Adrenal gland (tissue), 9 donors: ENCODE measurements at regions not wholly inside any gene's neighbourhood (a gene's known extent, or its start where the extent isn't known, plus 50 kb on each side); places are given as distances from the start of the nearest gene placed in this dataset.
"Not testable (repeated sequence)": the region's sequence is repeated elsewhere in the genome, so short reads cannot be mapped to it uniquely, and the experiment has no call there.

Experiments
- DNase-seq, 7 donors: peaks; one replicate each; pipeline ENCODE4 v3.0.0-alpha.2; 2019 to 2020
- H3K27ac ChIP-seq, 5 donors: fragments of 200-600 bp; sonication (generic) in 4 of 5; 1 replicate in 3 of 5; 2 replicates in 2 of 5; pipeline versions ENCODE4 v1.5.1 to v1.8.0; 2016 to 2020; ENCODE audit warnings: mild to moderate bottlenecking in 1 of 5
- H3K27me3 ChIP-seq: fragments of 200-600 bp; 2 replicates; pipeline ENCODE4 v1.8.0; 2021
- H3K36me3 ChIP-seq, 2 donors: fragments of 200-600 bp; replicated peaks in 1 of 2; 1 replicate in 1 of 2; 2 replicates in 1 of 2; pipeline versions ENCODE4 v1.5.1 to v1.8.0; 2018 to 2022
- H3K4me1 ChIP-seq, 2 donors: fragments of 200-600 bp; replicated peaks in 1 of 2; 1 replicate in 1 of 2; 2 replicates in 1 of 2; pipeline versions ENCODE4 v1.5.1 to v1.8.0; 2018 to 2021
- H3K4me3 ChIP-seq, 4 donors: fragments of 200-600 bp; sonication (generic) in 3 of 4; one replicate each; pipeline ENCODE4 v1.5.1; 2016 to 2018
- H3K9me3 ChIP-seq, 3 donors: fragments of 200-600 bp; sonication (generic) in 1 of 3; replicated peaks in 1 of 3; 1 replicate in 2 of 3; 2 replicates in 1 of 3; pipeline versions ENCODE4 v1.5.1 to v1.8.0; 2016 to 2021
- WGBS, 4 donors: extraction: QIAGEN DNeasy Blood & Tissue Kit in 2 of 4; methylation state at CpG; one replicate each; pipeline versions ENCODE4 v1.1.5 to v1.1.7; 2013 to 2017; 5-methylcytosine and 5-hydroxymethylcytosine counted together
- intact Hi-C, 2 donors: fragments of 100-400 bp; cut with DNase I; formaldehyde crosslinking; loops; one replicate each; pipeline versions ENCODE4 v1.14.1 to v1.15.0; 2022 to 2023
- microRNA counts, 2 donors: library from miRNA; unstranded; fragments of <30 nt; microRNA quantifications; one replicate each; lab custom pipeline; 2016
- microRNA-seq, 3 donors: library from miRNA; unstranded; fragments of <30 nt; microRNA quantifications; one replicate each; pipeline ENCODE4, GENCODE V29; 2017 to 2020
- small RNA-seq, 2 donors: library from RNA; depleted of rRNA; stranded (forward); fragments of <200 nt; gene quantifications; one replicate each; pipeline ENCODE3, GENCODE V24; 2016
- donor health status: healthy with polysubstance abuse.
- donor health status: Bipolar disorder and iron deficiency.
- donor health status: DM: yes; HTN: yes; CAD: no.
- donor health status: DM: no; HTN: no; CAD: no.
- donor health status: DM: no; HTN: no; CAD: no.

GRCh38 chr3:125918866-125919265, 50.1 kb upstream of the ROPN1B start:
- intact Hi-C loops: loop anchor here in 1 of 2 donors (10.0 kb wide), 1 partner anchor 154 kb away; no protein-coding TSS in a partner anchor
- H3K36me3 ChIP-seq, H3K27ac ChIP-seq, H3K4me3 ChIP-seq, H3K4me1 ChIP-seq, H3K9me3 ChIP-seq, H3K27me3 ChIP-seq, DNase-seq: not testable (repeated sequence)
- 89 to 95% (median 91%) methylated on average over 2 of the region's 2 CpGs for WGBS, 4 donors

MicroRNAs in the stretch of these regions (microRNA counts, 767-probe panel; counts per million panel counts)
- 0 counts per million in 2 donors for microRNA hsa-miR-548i (lab: Ali Mortazavi, UCI)

Small RNA genes lying in the stretch of these regions (microRNA-seq; reads per million reads assigned to microRNA genes)
- gene MIR548I1: 0 reads per million in 3 donors

Small RNA genes lying in the stretch of these regions (small RNA-seq; reads per million reads assigned to genes)
- 0 reads per million in 2 donors for gene AC092902.1
- 0 reads per million in 2 donors for gene AF186996.2
- gene AF186996.3: 0 reads per million in 2 donors
- gene MIR548I1: 0 reads per million in 2 donors
- 0 reads per million in 2 donors for gene SNRPCP11
